CD4-positive, alpha-beta T cell (primary cell): ENCODE measurements at regions not wholly inside any gene's neighbourhood (a gene's known extent, or its start where the extent isn't known, plus 50 kb on each side); places are given as distances from the start of the nearest gene placed in this dataset.

Source experiments
- ATAC-seq: fragments of 200-7000 bp; cut with Tn5 transposase; one replicate; pipeline ENCODE4 v1.10.0; 2022; ENCODE audit warnings: mild to moderate bottlenecking; ENCODE audit not compliant: poor library complexity
- CTCF ChIA-PET: fragments of 350-600 bp; sonication (Branson Sonifier 250); formaldehyde crosslinking; loops from one replicate; lab custom pipeline; 2021; ENCODE audit warnings: antibody characterized with exemption, inconsistent platforms; lab: Charles Lee
- POLR2A ChIA-PET: fragments of 350-600 bp; sonication (Branson Sonifier 250); formaldehyde crosslinking; loops from one replicate; lab custom pipeline; 2021; ENCODE audit warnings: antibody characterized with exemption, inconsistent platforms; lab: Charles Lee
- DNase-seq, 14 experiments: peaks; one replicate each; pipeline ENCODE4 v3.0.0-alpha.2; 2013 to 2020; ENCODE audit warnings: mixed read lengths in 2 of 14
- H3K27ac ChIP-seq, 2 donors: one replicate each; pipeline versions ENCODE4 v1.5.1 to v1.7.0; 2013; ENCODE audit warnings: low read length in 2 of 2, low read depth in 1 of 2, mild to moderate bottlenecking in 1 of 2
- H3K27me3 ChIP-seq, 2 experiments: 1 replicate in 1 of 2; 2 replicates in 1 of 2; pipeline versions ENCODE4 v1.6.1 to v1.7.0; 2013; ENCODE audit warnings: low read length in 2 of 2, control low read depth in 1 of 2, mild to moderate bottlenecking in 1 of 2, moderate library complexity in 1 of 2; ENCODE audit not compliant: insufficient read depth in 2 of 2, control insufficient read depth in 1 of 2
- H3K36me3 ChIP-seq: one replicate; pipeline ENCODE4 v1.6.1; 2013; ENCODE audit warnings: low read length, control low read depth; ENCODE audit not compliant: insufficient read depth
- H3K4me1 ChIP-seq: one replicate; pipeline ENCODE4 v1.6.1; 2013; ENCODE audit warnings: low read length, control low read depth; ENCODE audit not compliant: insufficient read depth
- H3K4me3 ChIP-seq: one replicate; pipeline ENCODE4 v1.5.1; 2013; ENCODE audit warnings: mild to moderate bottlenecking, low read length, moderate library complexity
- H3K9me3 ChIP-seq, 2 experiments: 1 replicate in 1 of 2; 2 replicates in 1 of 2; pipeline versions ENCODE4 v1.6.1 to v1.7.0; 2013; ENCODE audit warnings: low read length in 2 of 2, mild to moderate bottlenecking in 2 of 2, control low read depth in 1 of 2, moderate library complexity in 1 of 2; ENCODE audit not compliant: control insufficient read depth in 1 of 2, insufficient read depth in 1 of 2
- H3K27ac Mint-ChIP-seq: one replicate; pipeline ENCODE4 v1.8.0; 2020; ENCODE audit warnings: mixed read lengths
- H3K27me3 Mint-ChIP-seq: one replicate; pipeline ENCODE4 v1.8.0; 2021; ENCODE audit warnings: mixed read lengths
- H3K36me3 Mint-ChIP-seq: one replicate; pipeline ENCODE4 v1.8.0; 2021; ENCODE audit warnings: low read depth, mixed read lengths
- H3K4me1 Mint-ChIP-seq: one replicate; pipeline ENCODE4 v1.8.0; 2021; ENCODE audit warnings: low read depth, mixed read lengths
- H3K4me3 Mint-ChIP-seq: one replicate; pipeline ENCODE4 v1.8.0; 2020; ENCODE audit warnings: mild to moderate bottlenecking, mixed read lengths
- H3K9me3 Mint-ChIP-seq: one replicate; pipeline ENCODE4 v1.8.0; 2020; ENCODE audit warnings: mixed read lengths
- intact Hi-C, 2 experiments: fragments of 100-400 bp; cut with DNase I in 1 of 2; cut with micrococcal nuclease in 1 of 2; formaldehyde crosslinking; loops; one replicate each; pipeline versions ENCODE4 v1.15.1 to v1.9.0; 2023 to 2025; cut with DNase I, micrococcal nuclease
- TF ChIP-seq, protein P1 (sequence below): fragments of 200-600 bp; IDR thresholded peaks from one replicate; pipeline ENCODE4 v1.8.0; 2022; ENCODE audit warnings: antibody characterized with exemption, mild to moderate bottlenecking

DNA sequence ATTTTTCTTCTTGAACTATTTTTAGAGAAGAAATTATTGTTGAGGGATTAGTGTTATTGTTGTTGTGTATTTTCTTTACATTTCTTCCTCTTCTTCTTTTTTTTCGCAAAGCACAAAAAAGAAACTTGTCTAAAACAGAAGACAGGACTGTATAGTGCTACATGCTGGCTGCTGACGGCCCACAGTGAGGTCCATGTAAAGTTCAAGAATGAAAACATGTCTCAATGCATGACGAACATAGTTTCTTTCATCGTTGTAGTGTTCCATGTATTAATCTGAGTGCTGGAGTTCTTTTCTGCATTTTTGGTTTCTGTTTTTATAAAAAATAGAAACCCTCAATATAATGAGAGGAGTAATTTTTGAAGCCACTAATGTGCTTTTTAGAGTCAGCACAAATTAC lies 462.9 kb upstream of the MARCKS start:
- no peak for DNase-seq
- CTCF ChIA-PET, result no interaction called here
- no peak overlapping the region for H3K4me3 Mint-ChIP-seq

DNA sequence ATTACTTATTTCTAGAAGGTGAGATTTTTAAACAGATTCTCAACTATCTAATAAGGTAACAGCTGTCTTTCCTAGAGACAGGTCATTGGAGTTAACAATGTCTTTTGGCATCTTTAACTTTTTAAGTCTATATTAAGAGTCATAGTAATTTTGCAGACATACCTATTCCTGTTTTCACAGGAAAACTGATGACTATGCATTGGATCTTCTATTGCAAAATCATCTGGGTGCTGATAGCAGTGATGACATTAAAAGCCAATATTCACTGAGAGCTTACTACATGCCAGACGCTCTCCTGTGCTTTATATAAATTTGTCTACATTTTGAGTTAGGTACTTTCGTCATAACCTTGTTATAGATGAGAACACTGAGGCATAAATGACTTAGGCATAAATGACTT lies 462.4 kb upstream of the MARCKS start:
- H3K4me1 Mint-ChIP-seq, result no peaks in the 10 kb centered on the region
- Histone ChIP-seq H3K9me3 (peaks cover 0 to 3% of the 10 kb centered on the region in 2 experiments), H3K4me3 (no peak overlapping the region), H3K36me3 (no peaks in the 10 kb centered on the region), H3K4me1 (no peaks in the 10 kb centered on the region), H3K27ac (no peak overlapping the region), H3K27me3 (no peaks in the 10 kb centered on the region)
- ChIA-PET CTCF (no interaction called here), POLR2A (no interaction called here)
- DNase-seq, result no peak
- H3K27ac Mint-ChIP-seq, result no peak overlapping the region
- no peak overlapping the region for H3K4me3 Mint-ChIP-seq
- no peaks in the 10 kb centered on the region for H3K36me3 Mint-ChIP-seq
- TF ChIP-seq, protein P1, sequence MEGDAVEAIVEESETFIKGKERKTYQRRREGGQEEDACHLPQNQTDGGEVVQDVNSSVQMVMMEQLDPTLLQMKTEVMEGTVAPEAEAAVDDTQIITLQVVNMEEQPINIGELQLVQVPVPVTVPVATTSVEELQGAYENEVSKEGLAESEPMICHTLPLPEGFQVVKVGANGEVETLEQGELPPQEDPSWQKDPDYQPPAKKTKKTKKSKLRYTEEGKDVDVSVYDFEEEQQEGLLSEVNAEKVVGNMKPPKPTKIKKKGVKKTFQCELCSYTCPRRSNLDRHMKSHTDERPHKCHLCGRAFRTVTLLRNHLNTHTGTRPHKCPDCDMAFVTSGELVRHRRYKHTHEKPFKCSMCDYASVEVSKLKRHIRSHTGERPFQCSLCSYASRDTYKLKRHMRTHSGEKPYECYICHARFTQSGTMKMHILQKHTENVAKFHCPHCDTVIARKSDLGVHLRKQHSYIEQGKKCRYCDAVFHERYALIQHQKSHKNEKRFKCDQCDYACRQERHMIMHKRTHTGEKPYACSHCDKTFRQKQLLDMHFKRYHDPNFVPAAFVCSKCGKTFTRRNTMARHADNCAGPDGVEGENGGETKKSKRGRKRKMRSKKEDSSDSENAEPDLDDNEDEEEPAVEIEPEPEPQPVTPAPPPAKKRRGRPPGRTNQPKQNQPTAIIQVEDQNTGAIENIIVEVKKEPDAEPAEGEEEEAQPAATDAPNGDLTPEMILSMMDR, result no peak
- no peaks in the 10 kb centered on the region for H3K27me3 Mint-ChIP-seq
- ATAC-seq, result no peak
- intact Hi-C loops, result no loop called here
- H3K9me3 Mint-ChIP-seq, result no peaks in the 10 kb centered on the region

More for the DNA sequence above, 462.9 kb upstream of the MARCKS start:
- Histone ChIP-seq H3K4me3 (no peak overlapping the region), H3K9me3 (peaks cover 0 to 3% of the 10 kb centered on the region in 2 experiments), H3K27ac (no peak overlapping the region), H3K4me1 (no peaks in the 10 kb centered on the region), H3K27me3 (no peaks in the 10 kb centered on the region), H3K36me3 (no peaks in the 10 kb centered on the region)
- Mint-ChIP-seq H3K27me3 (no peaks in the 10 kb centered on the region), H3K36me3 (no peaks in the 10 kb centered on the region), H3K27ac (no peak overlapping the region), H3K4me1 (no peaks in the 10 kb centered on the region), H3K9me3 (no peaks in the 10 kb centered on the region)
- POLR2A ChIA-PET, result no interaction called here
- intact Hi-C loops, result no loop called here
- no peak for ATAC-seq
- TF ChIP-seq, protein P1, result no peak

DNA sequence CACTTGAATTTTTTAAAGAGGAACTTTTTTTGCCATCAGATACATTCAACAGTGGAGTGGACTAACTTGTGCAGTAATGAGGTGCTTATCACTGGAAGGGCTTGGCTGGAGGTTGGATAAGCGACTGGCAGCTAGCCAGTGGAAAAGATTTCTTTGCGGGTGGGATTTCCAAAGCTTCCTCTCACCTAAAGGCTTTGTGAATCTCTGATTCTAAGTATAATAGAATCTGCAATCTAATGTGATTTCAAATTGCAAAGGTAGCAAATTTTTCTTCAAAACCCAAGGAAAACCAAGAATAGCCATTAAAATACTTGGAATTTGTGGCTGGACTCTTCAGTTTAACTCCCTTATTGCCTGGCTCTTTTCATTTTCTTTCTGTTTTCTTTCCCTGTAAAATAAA lies 460.4 kb upstream of the MARCKS start:
- no peaks in the 10 kb centered on the region for H3K9me3 Mint-ChIP-seq
- CTCF ChIA-PET, result no interaction called here
- intact Hi-C loops, result no loop called here
- Histone ChIP-seq H3K27ac (no peak overlapping the region), H3K4me1 (no peaks in the 10 kb centered on the region), H3K9me3 (peaks cover 0 to 3% of the 10 kb centered on the region in 2 experiments), H3K27me3 (no peaks in the 10 kb centered on the region), H3K4me3 (no peak overlapping the region), H3K36me3 (no peaks in the 10 kb centered on the region)
- H3K27ac Mint-ChIP-seq, result no peak overlapping the region
- no peaks in the 10 kb centered on the region for H3K27me3 Mint-ChIP-seq
- H3K4me3 Mint-ChIP-seq, result no peak overlapping the region
- TF ChIP-seq, protein P1, result no peak
- H3K36me3 Mint-ChIP-seq, result no peaks in the 10 kb centered on the region
- H3K4me1 Mint-ChIP-seq, result no peaks in the 10 kb centered on the region
- no peak for ATAC-seq
- DNase-seq, result no peak
- POLR2A ChIA-PET, result no interaction called here
